ENCODE measurements at regions not wholly inside any gene's neighbourhood (a gene's known extent, or its start where the extent isn't known, plus 50 kb on each side); places are given as distances from the start of the nearest gene placed in this dataset.

GRCh38 chr6:156167625-156168071 is 609.5 kb upstream of the ARID1B start:
- Histone ChIP-seq H3K9me3 (no peaks in the 10 kb centered on the region), H3K4me1 (peaks cover 25% of the 10 kb centered on the region), H3K36me3 (no peaks in the 10 kb centered on the region), H3K27ac (peak overlapping the region; percentile 65), H3K27me3 (no peaks in the 10 kb centered on the region), H3K4me3 (peak overlapping the region; percentile 22)
- WGBS: 5% methylated on average over 7 of the region's 7 CpGs
- TF ChIP-seq POLR2AphosphoS5 (IDR thresholded peaks at IDR 0.05) (peak in 1 of 3 donors; percentile 25), POLR2A (IDR thresholded peaks at IDR 0.05) (no peak), EP300 (IDR thresholded peaks at IDR 0.05) (no peak)
- TF ChIP-seq, protein P1, sequence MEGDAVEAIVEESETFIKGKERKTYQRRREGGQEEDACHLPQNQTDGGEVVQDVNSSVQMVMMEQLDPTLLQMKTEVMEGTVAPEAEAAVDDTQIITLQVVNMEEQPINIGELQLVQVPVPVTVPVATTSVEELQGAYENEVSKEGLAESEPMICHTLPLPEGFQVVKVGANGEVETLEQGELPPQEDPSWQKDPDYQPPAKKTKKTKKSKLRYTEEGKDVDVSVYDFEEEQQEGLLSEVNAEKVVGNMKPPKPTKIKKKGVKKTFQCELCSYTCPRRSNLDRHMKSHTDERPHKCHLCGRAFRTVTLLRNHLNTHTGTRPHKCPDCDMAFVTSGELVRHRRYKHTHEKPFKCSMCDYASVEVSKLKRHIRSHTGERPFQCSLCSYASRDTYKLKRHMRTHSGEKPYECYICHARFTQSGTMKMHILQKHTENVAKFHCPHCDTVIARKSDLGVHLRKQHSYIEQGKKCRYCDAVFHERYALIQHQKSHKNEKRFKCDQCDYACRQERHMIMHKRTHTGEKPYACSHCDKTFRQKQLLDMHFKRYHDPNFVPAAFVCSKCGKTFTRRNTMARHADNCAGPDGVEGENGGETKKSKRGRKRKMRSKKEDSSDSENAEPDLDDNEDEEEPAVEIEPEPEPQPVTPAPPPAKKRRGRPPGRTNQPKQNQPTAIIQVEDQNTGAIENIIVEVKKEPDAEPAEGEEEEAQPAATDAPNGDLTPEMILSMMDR (IDR thresholded peaks at IDR 0.05): no peak
- no peak for DNase-seq (ENCODE audit: low spot score in 2 of 2)

GRCh38 chr6:156167016-156167624 is 610.1 kb upstream of the ARID1B start:
- H3K4me1 ChIP-seq: peaks cover 25% of the 10 kb centered on the region
- peak overlapping the region; percentile 22 for H3K4me3 ChIP-seq
- WGBS: 30% methylated on average over 7 of the region's 7 CpGs
- no peak for DNase-seq (ENCODE audit: low spot score in 2 of 2)
- TF ChIP-seq POLR2A (IDR thresholded peaks at IDR 0.05): no peak
- no peak for TF ChIP-seq EP300 (IDR thresholded peaks at IDR 0.05)
- TF ChIP-seq, protein P1 (IDR thresholded peaks at IDR 0.05): no peak
- no peak for TF ChIP-seq POLR2AphosphoS5 (IDR thresholded peaks at IDR 0.05)
- H3K9me3 ChIP-seq: no peaks in the 10 kb centered on the region
- no peaks in the 10 kb centered on the region for H3K27me3 ChIP-seq
- no peaks in the 10 kb centered on the region for H3K36me3 ChIP-seq
- peak overlapping the region; percentile 65 for H3K27ac ChIP-seq

DNA sequence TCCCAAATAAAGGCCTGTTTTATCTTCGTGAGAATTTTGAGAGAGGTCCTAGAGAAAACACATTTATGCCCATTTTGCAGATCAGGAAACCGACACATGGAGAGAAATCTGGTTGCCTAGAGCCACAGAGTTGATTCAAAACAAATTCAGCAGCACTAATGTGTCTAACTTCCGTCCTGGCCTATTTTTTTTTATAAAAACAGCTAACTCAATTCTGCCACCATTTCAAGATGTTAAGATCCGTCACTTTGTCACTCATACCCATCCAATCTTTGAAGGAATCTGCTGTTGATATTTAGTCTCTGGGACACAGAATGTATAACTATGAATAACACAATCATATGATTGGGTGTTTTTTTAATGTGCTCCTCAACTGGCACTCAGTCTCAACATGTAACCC is 611.1 kb upstream of the ARID1B start:
- no peaks in the 10 kb centered on the region for H3K36me3 ChIP-seq
- H3K4me1 ChIP-seq: peaks cover 25% of the 10 kb centered on the region
- no peak for TF ChIP-seq POLR2AphosphoS5 (IDR thresholded peaks at IDR 0.05)
- TF ChIP-seq EP300 (IDR thresholded peaks at IDR 0.05): no peak
- TF ChIP-seq POLR2A (IDR thresholded peaks at IDR 0.05): no peak
- TF ChIP-seq, protein P1 (IDR thresholded peaks at IDR 0.05): no peak
- H3K27ac ChIP-seq: no peak overlapping the region
- no peaks in the 10 kb centered on the region for H3K9me3 ChIP-seq
- H3K27me3 ChIP-seq: no peaks in the 10 kb centered on the region
- H3K4me3 ChIP-seq: no peak overlapping the region
- DNase-seq (ENCODE audit: low spot score in 2 of 2): no peak
- WGBS: 81% methylated on average over 4 of the region's 4 CpGs

GRCh38 chr6:156164701-156165452 is 612.3 kb upstream of the ARID1B start:
- TF ChIP-seq POLR2AphosphoS5 (IDR thresholded peaks at IDR 0.05) (no peak), POLR2A (IDR thresholded peaks at IDR 0.05) (no peak), EP300 (IDR thresholded peaks at IDR 0.05) (no peak)
- TF ChIP-seq, protein P1 (IDR thresholded peaks at IDR 0.05): no peak
- WGBS: 34% methylated on average over 4 of the region's 4 CpGs
- H3K27ac ChIP-seq: no peak overlapping the region

GRCh38 chr6:156163311-156163710 is 613.9 kb upstream of the ARID1B start:
- DNase-seq (ENCODE audit: low spot score in 2 of 2): no peak
- no peaks in the 10 kb centered on the region for H3K27me3 ChIP-seq
- H3K36me3 ChIP-seq: no peaks in the 10 kb centered on the region
- H3K27ac ChIP-seq: no peak overlapping the region
- WGBS: 65% methylated on average over 2 of the region's 2 CpGs
- TF ChIP-seq POLR2A (IDR thresholded peaks at IDR 0.05) (no peak), POLR2AphosphoS5 (IDR thresholded peaks at IDR 0.05) (no peak), EP300 (IDR thresholded peaks at IDR 0.05) (no peak)
- TF ChIP-seq, protein P1 (IDR thresholded peaks at IDR 0.05): no peak
- H3K4me3 ChIP-seq: no peak overlapping the region
- peaks cover 25% of the 10 kb centered on the region for H3K4me1 ChIP-seq
- no peaks in the 10 kb centered on the region for H3K9me3 ChIP-seq

More at GRCh38 chr6:156164701-156165452, 612.3 kb upstream of the ARID1B start:
- H3K9me3 ChIP-seq: no peaks in the 10 kb centered on the region
- no peaks in the 10 kb centered on the region for H3K36me3 ChIP-seq
- no peaks in the 10 kb centered on the region for H3K27me3 ChIP-seq
- no peak for DNase-seq (ENCODE audit: low spot score in 2 of 2)
- no peak overlapping the region for H3K4me3 ChIP-seq
- peaks cover 25% of the 10 kb centered on the region for H3K4me1 ChIP-seq

All from suprapubic skin (tissue), 4 donors.